T47D (cell line): ENCODE measurements at regions not wholly inside any gene's neighbourhood (a gene's known extent, or its start where the extent isn't known, plus 50 kb on each side); places are given as distances from the start of the nearest gene placed in this dataset.
A peak's percentile ranks its signal among the peaks of the same experiment; 100 is the strongest.
"Not testable (repeated sequence)": the region's sequence is repeated elsewhere in the genome, so short reads cannot be mapped to it uniquely, and the experiment has no call there.

ENCODE experiments used
- DNase-seq, 2 experiments: peaks; one replicate each; pipeline versions ENCODE4 v3.0.0 to v3.0.0-alpha.2; 2011 to 2012; ENCODE audit warnings: low read depth in 1 of 2, low spot score in 1 of 2
- JUND ChIP-seq: IDR thresholded peaks from 2 replicates; pipeline ENCODE4 v1.6.1; 2012; ENCODE audit warnings: low read depth
- in situ Hi-C: cut with HindIII; loops from 2 replicates; pipeline ENCODE4 v1.10.0; 2016; ENCODE audit warnings: low sequenced_read_pairs, low pct_unique_long_range_greater_than_20kb

GRCh38 chr10:120195984-120196712, 260.9 kb upstream of the PLPP4 start:
- no peak for DNase-seq
- no peak for TF ChIP-seq JUND
- in situ Hi-C loops = no loop called here

DNA sequence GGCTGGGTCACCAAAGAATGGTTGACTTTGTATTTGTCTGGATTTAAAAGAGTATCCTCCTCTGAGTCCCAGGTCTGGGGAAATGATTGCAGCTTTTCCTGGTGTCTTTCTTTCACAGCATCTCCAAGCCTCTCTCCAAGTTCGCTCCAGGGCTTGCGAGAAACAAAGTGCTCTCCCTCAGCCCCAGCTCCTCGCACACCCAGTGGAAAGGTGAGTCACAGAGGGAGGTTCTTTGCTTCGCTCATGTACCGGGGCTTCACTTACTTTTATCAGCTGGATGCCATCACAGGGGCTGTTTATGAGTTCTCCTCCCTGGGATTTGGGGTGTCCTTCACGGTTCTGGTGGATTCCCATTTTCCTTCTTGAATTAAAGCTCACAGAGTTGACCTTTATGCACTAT, 252.2 kb upstream of the PLPP4 start:
- in situ Hi-C loops = no loop called here
- no peak for TF ChIP-seq JUND

GRCh38 chr10:120205368-120206018, 251.5 kb upstream of the PLPP4 start:
- in situ Hi-C loops = no loop called here
- TF ChIP-seq JUND = no peak
- peak in 1 of 2 experiments; percentile 30 for DNase-seq

More for the DNA sequence above, 252.2 kb upstream of the PLPP4 start:
- no peak for DNase-seq

DNA sequence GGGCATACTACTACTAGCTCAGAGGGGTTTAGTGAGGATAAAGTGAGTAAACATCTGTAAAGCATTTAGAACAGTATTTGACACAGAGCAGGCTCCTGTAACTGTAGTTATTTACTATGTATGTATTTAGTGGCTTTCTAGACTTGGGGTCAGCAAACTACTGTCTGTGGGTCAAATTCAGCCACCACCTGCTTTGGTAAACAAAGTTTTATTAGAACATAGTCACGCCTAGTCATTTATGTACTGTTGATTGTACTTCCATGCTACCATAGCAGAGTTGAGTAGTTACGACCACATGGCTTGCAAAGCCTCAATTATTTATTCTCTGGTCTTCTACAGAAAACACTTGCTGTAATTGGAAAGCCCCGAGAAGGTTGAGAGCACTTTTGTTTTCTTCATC, 248.5 kb upstream of the PLPP4 start:
- no peak for TF ChIP-seq JUND
- no peak for DNase-seq
- in situ Hi-C loops = no loop called here

- no peak for TF ChIP-seq JUND
- DNase-seq = no peak
- in situ Hi-C loops = no loop called here
Measured at GRCh38 chr10:120209124-120209762, 247.8 kb upstream of the PLPP4 start.

GRCh38 chr10:120212275-120212674, 244.8 kb upstream of the PLPP4 start:
- no peak for TF ChIP-seq JUND
- DNase-seq = no peak
- in situ Hi-C loops = no loop called here

GRCh38 chr10:120213283-120213682, 243.7 kb upstream of the PLPP4 start:
- DNase-seq, in situ Hi-C loops: not testable (repeated sequence)

DNA sequence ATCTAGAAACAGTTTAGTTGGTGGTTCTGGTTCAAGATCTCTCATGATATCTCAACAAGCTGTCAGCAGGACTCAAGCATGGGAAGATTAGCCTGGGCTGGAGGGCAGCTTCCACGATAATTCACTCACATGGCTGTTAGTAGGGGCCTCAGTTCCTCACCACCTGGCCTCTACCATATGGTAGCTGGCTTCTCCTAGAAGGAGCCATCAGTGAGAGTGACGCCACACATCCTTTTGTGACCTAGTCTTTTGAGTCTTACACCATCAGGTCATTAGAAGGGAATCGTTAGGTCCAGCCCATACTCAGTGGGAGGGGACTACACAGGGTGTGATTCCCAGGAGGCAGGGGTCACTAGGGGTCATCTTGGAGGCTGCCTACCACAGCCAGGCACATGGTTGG, 239.3 kb upstream of the PLPP4 start:
- in situ Hi-C loops = no loop called here
- TF ChIP-seq JUND = no peak
- DNase-seq = no peak

GRCh38 chr10:120221873-120222485, 235.0 kb upstream of the PLPP4 start:
- no peak for TF ChIP-seq JUND
- in situ Hi-C loops = no loop called here
- peak; percentile 44 to 79 for DNase-seq

- no peak for DNase-seq
- TF ChIP-seq JUND = no peak
- in situ Hi-C loops = no loop called here
Measured at GRCh38 chr10:120229641-120230040, 227.4 kb upstream of the PLPP4 start.

DNA sequence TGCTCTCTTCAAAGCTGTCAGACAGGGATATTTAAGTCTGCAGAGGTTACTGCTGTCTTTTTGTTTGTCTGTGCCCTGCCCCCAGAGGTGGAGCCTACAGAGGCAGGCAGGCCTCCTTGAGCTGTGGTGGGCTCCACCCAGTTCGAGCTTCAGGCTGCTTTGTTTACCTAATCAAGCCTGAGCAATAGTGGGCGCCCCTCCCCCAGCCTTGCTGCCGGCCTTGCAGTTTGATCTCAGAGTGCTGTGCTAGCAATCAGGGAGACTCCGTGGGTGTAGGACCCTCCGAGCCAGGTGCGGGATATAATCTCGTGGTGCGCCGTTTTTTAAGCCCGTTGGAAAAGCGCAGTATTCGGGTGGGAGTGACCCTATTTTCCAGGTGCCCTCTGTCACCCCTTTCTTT, 217.3 kb upstream of the PLPP4 start:
- in situ Hi-C loops = not testable (repeated sequence)

DNA sequence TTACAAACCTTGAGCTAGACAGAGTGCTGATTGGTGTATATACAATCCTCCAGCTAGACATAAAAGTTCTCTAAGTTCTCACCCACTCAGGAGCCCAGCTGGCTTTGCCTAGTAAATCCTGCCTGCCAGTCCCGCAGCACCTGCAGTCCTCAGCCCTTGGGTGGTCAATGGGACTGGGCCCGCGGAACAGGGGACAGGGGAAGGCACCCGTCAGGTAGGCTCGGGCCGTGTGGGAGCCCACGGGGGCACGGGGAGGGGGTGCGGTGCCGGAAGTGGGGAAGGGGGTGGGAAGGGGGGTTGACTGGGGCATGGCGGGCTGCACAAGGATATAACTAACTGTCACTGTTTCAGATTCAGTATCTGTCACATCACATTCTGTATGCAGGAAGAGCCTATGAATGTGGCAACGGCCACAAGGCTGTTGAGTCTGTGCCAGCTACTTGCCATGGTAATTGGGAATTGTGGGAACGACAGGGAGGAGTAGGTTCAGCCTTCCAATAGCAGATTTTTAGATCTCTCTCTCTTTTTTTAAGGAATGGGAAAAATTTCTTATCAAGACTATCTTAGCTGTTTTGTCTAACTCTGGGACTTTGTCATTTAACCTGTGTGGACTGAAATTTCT, 205.1 kb upstream of the PLPP4 start:
- TF ChIP-seq JUND = no peak
- in situ Hi-C loops = no loop called here
- DNase-seq = peak in 1 of 2 experiments; percentile 21

More for the DNA sequence above, 217.3 kb upstream of the PLPP4 start:
- DNase-seq = not testable (repeated sequence)
